KMS-11 (cell line): ENCODE measurements at regions not wholly inside any gene's neighbourhood (a gene's known extent, or its start where the extent isn't known, plus 50 kb on each side); places are given as distances from the start of the nearest gene placed in this dataset.

ENCODE experiments used
- H2AFZ ChIP-seq: fragments of 200-600 bp; sonication (generic); 2 replicates; pipeline ENCODE4 v1.6.1; 2016; ENCODE audit warnings: antibody characterized with exemption, mixed run types, low read depth
- H3K27ac ChIP-seq: fragments of 200-600 bp; sonication (generic); 2 replicates; pipeline ENCODE4 v1.6.1; 2016; ENCODE audit warnings: mild to moderate bottlenecking, mixed run types
- H3K27me3 ChIP-seq: fragments of 200-600 bp; sonication (generic); 2 replicates; pipeline ENCODE4 v1.6.1; 2017; ENCODE audit warnings: mild to moderate bottlenecking, low read depth, mixed run types, moderate library complexity; ENCODE audit not compliant: insufficient read depth
- H3K36me3 ChIP-seq: fragments of 200-600 bp; sonication (generic); 2 replicates; pipeline ENCODE4 v1.6.1; 2017; ENCODE audit warnings: mild to moderate bottlenecking, mixed run types; ENCODE audit not compliant: insufficient read depth
- H3K4me1 ChIP-seq: fragments of 200-600 bp; sonication (generic); 2 replicates; pipeline ENCODE4 v1.6.1; 2016; ENCODE audit warnings: mild to moderate bottlenecking, low read depth, mixed run types; ENCODE audit not compliant: poor library complexity, severe bottlenecking
- H3K4me2 ChIP-seq: fragments of 200-600 bp; sonication (generic); 2 replicates; pipeline ENCODE4 v1.7.0; 2016; ENCODE audit warnings: mild to moderate bottlenecking, mixed run types
- H3K4me3 ChIP-seq: fragments of 200-600 bp; sonication (generic); IDR thresholded peaks from 2 replicates; pipeline ENCODE4 v1.6.1; 2017; ENCODE audit warnings: low read depth, low read length, mixed read lengths; ENCODE audit not compliant: insufficient read depth
- H3K79me2 ChIP-seq: fragments of 200-600 bp; sonication (generic); 2 replicates; pipeline ENCODE4 v1.6.1; 2016; ENCODE audit warnings: low read depth, mixed run types; ENCODE audit not compliant: insufficient read depth
- H3K9ac ChIP-seq: fragments of 200-600 bp; sonication (generic); 2 replicates; pipeline ENCODE4 v1.6.1; 2016; ENCODE audit warnings: mild to moderate bottlenecking, mixed run types
- H4K20me1 ChIP-seq: fragments of 200-600 bp; sonication (generic); 2 replicates; pipeline ENCODE4 v1.6.1; 2016; ENCODE audit warnings: mild to moderate bottlenecking, mixed run types; ENCODE audit not compliant: insufficient read depth
- TF ChIP-seq, protein P1 (sequence below): fragments of 200-600 bp; sonication (generic); conservative IDR thresholded peaks from 2 replicates; pipeline ENCODE4 v1.6.1; 2017; ENCODE audit warnings: low read depth, mild to moderate bottlenecking, antibody characterized with exemption, low read length, moderate library complexity, mixed read lengths

DNA sequence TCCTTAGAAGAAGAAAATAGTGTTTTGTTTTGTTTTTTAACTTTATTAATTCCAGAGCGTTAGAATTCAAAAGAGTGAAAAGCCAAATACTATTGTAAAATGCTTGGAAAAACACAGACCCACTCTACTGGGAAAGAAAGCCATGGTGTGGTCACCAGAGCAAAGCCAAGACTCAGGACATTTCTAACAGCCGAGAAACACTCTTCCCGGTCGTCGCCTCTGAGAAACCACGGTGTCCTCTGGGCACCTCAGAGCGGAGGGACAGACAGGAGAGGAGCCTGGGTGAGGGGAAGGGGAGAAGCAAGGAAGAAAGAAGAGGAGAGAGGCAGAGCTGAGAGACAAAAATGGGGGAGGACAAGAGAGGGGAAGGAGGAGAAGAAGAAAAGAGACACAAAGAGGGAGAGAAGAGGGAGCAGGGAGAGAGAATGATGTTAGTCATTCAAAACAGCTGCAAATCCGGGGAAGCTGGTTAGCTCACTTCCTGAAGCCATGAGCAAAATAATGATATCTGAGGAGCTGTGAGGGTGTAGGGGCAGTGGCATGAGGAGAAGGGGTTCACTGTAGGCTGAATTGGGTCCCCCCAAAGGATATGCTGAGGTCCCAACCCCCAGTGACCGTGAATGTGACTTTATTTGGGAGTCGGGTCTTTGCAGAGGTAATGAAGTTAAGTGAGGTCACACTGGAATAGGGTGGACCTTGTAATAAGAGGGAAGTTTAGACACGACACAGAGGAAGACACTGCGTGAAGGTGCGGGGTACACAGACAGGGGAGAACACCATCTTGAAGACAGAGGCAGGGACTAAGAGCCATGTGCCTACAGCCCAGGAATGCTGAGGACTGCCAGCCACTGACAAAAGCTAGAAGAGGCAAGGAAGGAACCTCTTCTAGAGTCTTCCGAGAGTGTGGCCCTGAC, 58.2 kb upstream of the DMRTB1 start:
- Histone ChIP-seq H3K4me1 (no peaks in the 10 kb centered on the region), H3K9ac (no peak overlapping the region), H3K27ac (no peak overlapping the region), H2AFZ (no peak overlapping the region), H3K4me2 (no peak overlapping the region), H3K27me3 (no peaks in the 10 kb centered on the region; the same call in 1 of the 2 replicates), H4K20me1 (no peaks in the 10 kb centered on the region), H3K79me2 (no peaks in the 10 kb centered on the region), H3K4me3 (no peak overlapping the region), H3K36me3 (no peaks in the 10 kb centered on the region)
- TF ChIP-seq, protein P1, sequence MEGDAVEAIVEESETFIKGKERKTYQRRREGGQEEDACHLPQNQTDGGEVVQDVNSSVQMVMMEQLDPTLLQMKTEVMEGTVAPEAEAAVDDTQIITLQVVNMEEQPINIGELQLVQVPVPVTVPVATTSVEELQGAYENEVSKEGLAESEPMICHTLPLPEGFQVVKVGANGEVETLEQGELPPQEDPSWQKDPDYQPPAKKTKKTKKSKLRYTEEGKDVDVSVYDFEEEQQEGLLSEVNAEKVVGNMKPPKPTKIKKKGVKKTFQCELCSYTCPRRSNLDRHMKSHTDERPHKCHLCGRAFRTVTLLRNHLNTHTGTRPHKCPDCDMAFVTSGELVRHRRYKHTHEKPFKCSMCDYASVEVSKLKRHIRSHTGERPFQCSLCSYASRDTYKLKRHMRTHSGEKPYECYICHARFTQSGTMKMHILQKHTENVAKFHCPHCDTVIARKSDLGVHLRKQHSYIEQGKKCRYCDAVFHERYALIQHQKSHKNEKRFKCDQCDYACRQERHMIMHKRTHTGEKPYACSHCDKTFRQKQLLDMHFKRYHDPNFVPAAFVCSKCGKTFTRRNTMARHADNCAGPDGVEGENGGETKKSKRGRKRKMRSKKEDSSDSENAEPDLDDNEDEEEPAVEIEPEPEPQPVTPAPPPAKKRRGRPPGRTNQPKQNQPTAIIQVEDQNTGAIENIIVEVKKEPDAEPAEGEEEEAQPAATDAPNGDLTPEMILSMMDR: no peak

DNA sequence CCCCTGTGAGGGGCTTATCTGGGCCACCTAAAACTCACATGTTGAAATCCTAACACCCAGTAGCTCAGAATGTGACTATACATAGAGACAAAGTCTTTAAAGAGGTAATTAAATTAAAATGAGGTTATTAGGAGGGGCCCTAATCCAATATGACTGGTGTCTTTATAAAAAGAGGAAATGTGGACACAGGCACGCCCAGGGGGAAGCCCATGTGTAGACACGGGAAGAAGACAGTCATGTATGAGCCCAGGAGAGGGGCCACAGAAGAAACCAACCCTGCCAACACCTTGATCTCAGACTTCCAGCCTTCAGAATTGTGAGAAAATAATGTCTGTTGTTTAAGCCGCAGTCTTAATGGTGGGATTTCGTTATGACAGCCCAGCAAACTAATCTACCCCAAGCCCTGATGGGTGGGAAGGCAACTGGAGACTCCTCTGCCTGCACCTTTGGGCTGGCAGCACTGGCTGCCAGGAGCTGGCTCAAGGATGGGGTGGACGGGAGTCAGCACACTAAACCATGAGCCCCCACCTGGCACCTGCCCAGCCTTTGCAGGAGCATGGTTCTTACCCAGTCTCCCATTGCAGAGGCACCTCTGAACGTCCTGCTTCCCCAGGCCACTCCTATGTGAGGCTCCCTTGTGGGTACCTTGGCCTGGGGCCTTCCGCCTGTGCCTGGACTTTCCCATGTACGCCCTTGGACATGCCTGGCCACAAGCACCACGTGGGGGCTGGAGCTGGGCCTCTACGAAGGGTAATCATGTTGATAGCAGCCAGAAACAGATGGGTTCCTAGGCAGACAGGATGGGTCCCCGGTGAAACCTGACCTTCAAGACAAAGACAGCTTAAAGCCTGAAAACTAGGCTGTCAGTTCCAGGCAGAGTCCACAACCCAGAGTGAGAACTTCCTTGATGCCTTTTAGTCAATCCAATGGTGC, 57.1 kb upstream of the DMRTB1 start:
- TF ChIP-seq, protein P1: no peak
- no peaks in the 10 kb centered on the region for H3K36me3 ChIP-seq

DNA sequence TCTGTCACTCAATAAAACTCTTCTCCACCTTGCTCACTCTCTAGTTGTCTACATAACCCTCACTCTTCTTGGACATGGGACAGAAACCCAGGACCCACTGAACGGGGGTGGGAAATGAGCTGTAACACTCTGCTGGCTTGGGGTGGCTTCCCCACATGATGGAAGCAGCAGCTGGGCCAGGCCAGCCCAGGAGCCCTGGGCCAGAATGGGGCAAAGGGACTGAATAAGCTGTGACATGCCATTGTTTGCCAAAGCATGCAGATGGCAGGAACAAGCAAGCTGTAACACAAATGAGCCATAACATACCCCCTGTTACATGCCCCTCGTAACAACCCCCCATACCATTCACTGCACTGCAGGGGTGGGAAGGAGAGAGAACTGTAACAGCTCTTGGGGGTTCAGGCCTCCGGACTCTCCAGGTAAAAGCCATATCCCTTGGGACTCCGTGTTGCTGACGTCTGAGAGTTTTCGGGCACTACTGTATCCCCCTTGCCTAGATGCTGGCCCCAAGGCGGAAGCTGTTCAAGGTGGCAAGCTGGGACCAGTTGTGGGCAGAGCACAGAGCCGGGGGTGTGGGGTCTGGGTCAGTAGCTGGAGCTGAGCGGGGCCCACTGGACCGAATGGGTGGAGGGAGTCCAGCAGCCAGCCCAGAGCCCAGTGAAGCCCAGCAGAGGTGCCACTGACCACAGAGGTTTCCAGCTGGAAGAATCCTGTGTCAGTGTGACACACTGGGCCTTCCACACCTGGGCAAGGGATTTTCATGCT, 56.1 kb upstream of the DMRTB1 start:
- no peak overlapping the region for H3K9ac ChIP-seq
- H4K20me1 ChIP-seq: no peaks in the 10 kb centered on the region
- no peaks in the 10 kb centered on the region for H3K36me3 ChIP-seq
- H3K4me3 ChIP-seq: no peak overlapping the region
- no peak overlapping the region for H3K27ac ChIP-seq
- H3K79me2 ChIP-seq: no peaks in the 10 kb centered on the region
- H2AFZ ChIP-seq: no peak overlapping the region
- H3K4me1 ChIP-seq: no peaks in the 10 kb centered on the region
- no peak overlapping the region for H3K4me2 ChIP-seq
- H3K27me3 ChIP-seq: no peaks in the 10 kb centered on the region
- TF ChIP-seq, protein P1: no peak

More for the DNA sequence above, 57.1 kb upstream of the DMRTB1 start:
- H3K9ac ChIP-seq: no peak overlapping the region
- H4K20me1 ChIP-seq: no peaks in the 10 kb centered on the region
- no peaks in the 10 kb centered on the region for H3K79me2 ChIP-seq
- H3K4me3 ChIP-seq: no peak overlapping the region
- H3K27ac ChIP-seq: no peak overlapping the region
- H3K4me2 ChIP-seq: no peak overlapping the region
- no peaks in the 10 kb centered on the region for H3K4me1 ChIP-seq
- no peak overlapping the region for H2AFZ ChIP-seq
- no peaks in the 10 kb centered on the region for H3K27me3 ChIP-seq

DNA sequence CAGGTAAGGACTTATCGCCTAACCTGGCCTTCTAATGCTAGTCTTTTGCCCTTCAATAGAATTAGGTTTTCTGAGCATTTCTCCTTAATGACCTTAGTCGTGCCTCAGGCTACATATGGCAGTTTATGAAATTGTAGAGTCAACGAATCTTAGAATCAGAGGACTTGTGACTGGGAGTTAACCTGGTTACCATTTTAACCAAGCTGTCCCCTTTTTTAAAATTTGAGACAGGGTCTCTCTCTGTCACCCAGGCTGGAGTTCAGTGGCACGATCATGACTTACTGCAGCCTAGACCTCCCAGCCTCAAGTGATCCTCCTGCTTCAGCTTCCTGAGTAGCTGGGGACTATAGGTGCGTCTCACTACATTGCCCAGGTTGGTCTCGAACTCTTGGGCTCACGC, 53.5 kb upstream of the DMRTB1 start:
- Histone ChIP-seq H3K9ac (no peak overlapping the region), H3K4me2 (no peak overlapping the region), H3K4me1 (no peaks in the 10 kb centered on the region), H3K79me2 (no peaks in the 10 kb centered on the region), H3K27ac (no peak overlapping the region), H4K20me1 (no peaks in the 10 kb centered on the region), H3K27me3 (no peaks in the 10 kb centered on the region), H3K4me3 (no peak overlapping the region), H2AFZ (no peak overlapping the region), H3K36me3 (no peaks in the 10 kb centered on the region)
- TF ChIP-seq, protein P1: no peak
